T-helper 1 cell (primary cell): ENCODE measurements at regions not wholly inside any gene's neighbourhood (a gene's known extent, or its start where the extent isn't known, plus 50 kb on each side); places are given as distances from the start of the nearest gene placed in this dataset.
A peak's percentile ranks its signal among the peaks of the same experiment; 100 is the strongest.
"Not testable (repeated sequence)": the region's sequence is repeated elsewhere in the genome, so short reads cannot be mapped to it uniquely, and the experiment has no call there.

Experiments
- DNase-seq, 5 donors: peaks; one replicate each; pipeline ENCODE4 v3.0.0-alpha.2; 2012 to 2020

DNA sequence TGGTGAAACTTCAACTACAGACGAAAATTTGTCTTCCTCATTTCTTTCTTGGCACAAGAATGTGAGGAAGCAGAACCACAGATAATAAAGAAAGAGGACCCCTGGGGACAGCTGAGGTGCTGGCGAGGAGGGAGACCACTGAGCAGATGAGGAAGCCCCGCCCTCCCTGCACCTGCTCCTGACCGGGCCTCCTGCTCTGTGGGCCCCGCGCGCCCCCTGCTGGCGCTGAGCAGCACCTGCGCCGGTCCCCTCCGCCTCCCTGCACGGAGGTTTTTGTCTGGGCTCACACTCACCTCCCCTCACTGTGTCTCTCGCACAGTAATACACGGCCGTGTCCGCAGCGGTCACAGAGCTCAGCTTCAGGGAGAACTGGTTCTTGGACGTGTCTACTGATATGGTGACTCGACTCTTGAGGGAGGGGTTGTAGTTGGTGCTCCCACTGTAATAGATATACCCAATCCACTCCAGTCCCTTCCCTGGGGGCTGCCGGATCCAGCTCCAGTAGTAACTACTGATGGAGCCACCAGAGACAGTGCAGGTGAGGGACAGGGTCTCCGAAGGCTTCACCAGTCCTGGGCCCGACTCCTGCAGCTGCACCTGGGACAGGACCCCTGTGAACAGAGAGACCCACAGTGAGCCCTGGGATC lies 1100.7 kb downstream of the TMEM121 start:
- DNase-seq: peak; percentile 29 to 64 (median 58)

DNA sequence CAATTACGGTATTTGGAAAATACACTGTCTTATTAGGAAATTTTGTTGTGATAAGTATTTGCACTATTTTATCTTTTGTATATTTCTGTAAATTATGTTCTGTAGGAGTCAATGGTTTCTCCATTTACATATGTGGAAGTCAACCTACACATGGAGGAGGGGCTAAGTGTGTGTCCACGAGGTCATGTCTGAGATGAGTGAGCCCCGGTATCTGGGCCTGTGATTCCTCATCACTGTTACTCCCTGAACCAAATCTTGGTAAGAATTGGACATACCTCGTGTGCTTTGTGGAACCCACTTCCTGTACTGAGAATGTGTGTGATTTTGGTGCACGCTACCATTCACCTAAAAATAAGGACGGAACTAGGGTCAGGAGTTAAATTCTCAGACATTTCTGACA lies 1105.5 kb downstream of the TMEM121 start:
- DNase-seq: no peak

DNA sequence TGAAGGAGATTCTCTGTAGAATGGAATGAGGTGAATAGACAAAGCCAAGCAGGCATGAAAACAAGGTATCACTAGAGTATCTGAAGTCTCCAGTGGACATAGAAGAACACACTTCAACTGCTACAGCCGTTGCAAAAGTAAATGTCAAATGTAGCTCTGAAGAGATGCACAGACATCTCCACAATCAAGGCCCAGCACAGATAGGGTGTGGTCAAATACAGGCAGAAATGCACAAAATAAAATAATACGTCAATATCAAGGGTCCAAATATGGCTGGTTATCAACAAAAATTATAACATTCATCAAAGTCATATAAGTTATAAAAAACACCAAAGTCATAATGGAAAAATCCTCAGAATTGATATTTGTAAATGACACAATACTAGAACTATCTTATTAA lies 1107.3 kb downstream of the TMEM121 start:
- no peak for DNase-seq

DNA sequence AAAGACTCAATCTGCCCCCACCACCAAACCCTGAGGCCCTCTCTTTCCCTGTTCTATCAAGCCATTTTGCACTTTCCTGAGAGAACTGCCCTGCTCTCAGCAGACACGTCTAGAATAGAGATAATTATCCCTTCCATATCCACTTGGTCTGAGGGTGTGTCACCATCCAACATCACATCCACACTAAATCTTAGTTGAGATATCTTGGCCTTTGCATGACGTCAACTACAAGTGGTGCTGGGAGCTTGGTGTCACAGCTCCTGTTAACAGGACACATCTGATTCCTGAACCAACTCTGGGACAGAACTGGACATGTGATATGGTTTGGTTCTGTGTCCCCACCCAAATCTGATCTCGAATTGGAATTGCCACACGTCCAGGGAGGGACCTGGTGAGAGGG lies 1109.2 kb downstream of the TMEM121 start:
- no peak for DNase-seq

DNA sequence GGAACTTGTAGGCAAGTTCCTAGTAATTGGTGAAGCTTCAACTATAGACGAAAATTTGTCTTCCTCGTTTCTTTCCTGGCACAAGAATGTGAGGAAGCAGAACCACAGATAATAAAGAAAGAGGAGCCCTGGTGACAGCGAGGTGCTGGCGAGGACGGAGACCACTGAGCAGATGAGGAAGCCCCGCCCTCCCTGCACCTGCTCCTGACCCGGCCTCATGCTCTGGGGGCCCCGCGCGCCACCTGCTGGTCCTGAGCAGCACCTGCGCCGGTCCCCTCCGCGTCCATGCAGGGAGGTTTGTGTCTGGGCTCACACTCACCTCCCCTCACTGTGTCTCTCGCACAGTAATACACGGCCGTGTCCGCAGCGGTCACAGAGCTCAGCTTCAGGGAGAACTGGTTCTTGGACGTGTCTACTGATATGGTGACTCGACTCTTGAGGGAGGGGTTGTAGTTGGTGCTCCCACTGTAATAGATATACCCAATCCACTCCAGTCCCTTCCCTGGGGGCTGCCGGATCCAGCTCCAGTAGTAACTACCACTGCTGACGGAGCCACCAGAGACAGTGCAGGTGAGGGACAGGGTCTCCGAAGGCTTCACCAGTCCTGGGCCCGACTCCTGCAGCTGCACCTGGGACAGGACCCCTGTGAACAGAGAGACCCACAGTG lies 1112.5 kb downstream of the TMEM121 start:
- peak in 4 of 5 donors; percentile 16 to 51 (median 36) for DNase-seq

DNA sequence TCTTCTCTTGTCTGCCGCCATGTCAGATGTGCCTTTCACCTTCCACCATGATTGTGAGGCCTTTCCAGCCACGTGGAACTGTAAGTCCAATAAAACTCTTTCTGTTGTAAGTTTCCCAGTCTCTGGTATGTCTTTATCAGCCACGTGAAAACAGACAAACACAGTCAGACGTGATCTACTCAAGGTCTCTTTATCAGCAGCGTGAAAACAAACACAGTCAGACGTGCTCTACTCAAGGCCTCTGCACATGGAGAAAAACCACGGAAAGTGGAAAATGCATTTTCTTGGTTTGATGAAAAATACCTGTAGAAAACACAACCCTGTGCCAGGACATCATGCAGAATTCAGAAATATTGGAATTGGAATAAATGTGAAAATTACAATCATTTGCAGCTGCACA lies 1115.7 kb downstream of the TMEM121 start:
- DNase-seq: no peak

DNA sequence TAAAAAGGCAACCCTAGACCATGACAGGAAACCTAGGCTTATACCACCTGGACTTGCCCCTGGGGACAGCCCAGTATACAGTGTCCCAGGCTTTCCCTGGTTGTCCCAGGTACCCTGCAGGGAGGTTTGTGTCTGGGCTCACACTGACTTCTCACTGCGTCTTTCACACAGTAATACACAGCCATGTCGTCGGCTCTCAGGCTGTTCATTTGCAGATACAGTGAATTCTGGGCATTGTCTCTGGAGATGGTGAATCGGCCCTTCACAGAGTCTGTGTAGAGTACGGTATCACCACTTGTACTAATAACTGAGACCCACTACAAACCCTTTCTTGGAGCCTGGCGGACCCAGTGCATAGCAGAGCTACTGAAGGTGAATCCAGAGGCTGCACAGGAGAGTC lies 1116.6 kb downstream of the TMEM121 start:
- not testable (repeated sequence) for DNase-seq

DNA sequence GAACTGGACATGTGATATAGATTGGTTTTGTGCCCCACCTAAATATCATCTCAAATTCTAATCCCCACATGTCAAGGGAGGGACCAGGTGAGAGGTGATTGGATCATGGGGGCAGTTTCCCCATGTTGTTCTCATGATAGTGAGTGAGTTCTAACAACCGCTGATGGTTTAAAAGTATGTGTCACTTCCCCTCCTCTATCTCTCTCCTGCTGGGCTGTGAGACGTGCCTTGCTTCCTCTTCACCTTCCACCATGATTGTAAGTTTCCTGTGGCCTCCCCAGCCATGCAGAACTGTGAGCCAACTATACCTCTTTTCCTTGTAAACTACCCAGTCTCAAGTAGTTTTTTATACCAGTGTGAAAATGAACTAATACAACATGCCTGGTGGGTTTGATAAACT lies 1122.5 kb downstream of the TMEM121 start:
- DNase-seq: not testable (repeated sequence)

DNA sequence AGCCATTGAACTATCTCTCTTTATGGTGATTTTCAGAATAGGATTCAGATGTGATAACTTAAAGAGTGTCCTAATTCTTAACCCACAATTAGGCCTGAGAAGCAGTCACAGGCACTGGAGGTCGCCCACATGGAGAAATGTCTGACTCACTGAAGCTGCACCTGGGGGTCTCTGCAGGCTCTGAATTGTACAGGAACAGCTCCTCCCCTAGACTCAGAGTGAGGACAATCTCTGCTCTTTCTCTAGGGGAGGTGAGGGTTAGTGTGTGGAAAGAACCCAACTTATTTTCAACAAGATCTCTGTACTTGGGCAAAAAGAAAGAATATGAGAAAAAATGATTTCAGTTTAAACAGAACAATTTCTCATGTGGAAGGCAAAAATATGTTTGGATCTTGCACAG lies 1124.6 kb downstream of the TMEM121 start:
- DNase-seq: no peak

DNA sequence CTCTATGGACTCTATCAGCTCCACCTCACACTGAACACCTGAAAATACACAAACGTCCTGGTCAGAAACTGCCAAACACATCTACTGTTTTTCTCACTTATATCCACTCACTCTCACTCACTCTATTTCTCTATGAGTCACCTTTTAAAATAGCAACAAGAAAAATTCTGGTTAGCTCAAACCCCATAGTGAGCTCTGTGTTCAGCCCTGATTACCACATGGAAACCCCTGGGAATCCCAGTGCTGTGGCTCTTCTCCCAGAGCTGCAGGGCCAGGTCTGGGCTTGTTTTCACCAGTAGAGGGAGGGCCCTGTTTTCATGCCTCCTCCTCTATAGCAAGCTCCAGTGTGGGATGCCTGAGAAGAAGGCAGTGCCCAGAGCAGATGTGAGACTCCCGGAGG lies 1126.1 kb downstream of the TMEM121 start:
- no peak for DNase-seq

DNA sequence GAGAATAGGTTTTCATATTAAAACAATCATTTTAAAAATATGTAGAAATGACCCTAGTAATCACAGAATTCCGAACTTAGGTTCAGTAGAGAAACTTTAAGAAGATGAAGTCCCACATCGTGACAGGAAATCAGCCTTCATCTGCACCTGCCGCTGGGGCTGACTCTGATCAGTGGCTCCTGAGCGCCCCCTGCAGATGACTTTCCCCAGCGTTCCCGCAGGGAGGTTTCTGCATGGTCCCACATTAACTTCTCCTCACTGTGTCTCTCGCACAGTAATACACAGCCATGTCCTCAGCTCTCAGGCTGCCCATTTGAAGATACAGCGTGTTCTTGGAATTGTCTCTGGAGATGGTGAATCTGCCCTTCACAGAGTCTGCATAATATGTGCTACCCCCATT lies 1131.1 kb downstream of the TMEM121 start:
- peak in 4 of 5 donors; percentile 23 to 49 (median 36) for DNase-seq

DNA sequence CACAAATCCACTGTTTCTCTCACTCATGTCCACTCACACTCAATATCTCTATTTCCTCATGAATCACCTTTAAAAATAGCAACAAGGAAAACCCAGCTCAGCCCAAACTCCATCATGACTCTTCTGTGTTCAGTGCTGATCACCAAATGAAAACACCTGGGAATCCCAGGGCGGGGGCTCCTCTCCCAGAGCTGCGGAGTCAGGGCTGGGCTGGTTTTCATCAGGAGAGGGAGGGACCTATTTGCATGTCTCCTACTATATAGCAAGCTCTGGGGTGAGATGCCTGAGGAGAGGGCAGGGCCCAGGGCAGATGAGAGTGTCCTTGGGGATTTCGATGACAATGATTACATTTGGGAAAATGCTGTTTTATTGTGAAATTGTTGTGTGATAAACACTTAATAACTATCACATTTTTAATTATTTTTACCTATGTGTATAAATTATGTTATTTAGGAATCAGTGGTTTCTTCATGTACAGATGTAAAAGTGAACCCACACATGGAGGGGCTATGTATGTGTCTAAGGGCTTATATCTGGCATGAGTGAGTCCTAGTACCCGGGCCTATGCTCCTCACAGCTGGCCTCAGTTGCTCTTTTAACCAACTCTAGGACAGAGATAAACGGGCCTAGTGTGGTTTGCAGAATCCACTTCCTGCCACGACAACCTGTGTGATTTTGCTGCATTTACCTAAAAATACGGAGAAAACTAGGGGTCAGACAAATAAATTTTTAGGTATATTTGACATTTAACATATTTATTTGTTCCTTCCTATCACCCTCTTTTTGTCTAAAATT lies 1131.9 kb downstream of the TMEM121 start:
- not testable (repeated sequence) for DNase-seq

DNA sequence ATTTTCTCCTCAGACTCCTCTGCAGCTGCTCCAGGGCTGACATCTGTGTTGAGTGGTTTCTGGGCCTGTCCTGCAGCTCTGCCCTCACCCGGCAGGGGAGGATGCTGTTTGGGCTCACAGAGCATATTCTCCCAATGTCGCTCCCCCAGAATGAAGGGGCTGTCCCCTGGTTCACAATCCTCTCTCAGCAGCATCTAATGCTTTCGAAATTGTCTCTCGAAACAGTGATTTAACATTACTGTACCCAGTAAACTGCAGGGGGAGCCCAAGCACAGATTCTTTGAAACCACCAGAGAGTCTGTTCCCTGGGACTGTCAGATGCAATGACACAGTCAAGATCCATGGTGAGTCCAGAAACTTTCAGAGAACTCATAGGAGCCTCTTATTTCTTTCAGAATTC lies 1135.2 kb downstream of the TMEM121 start:
- peak in 4 of 5 donors; percentile 14 to 42 (median 30) for DNase-seq

DNA sequence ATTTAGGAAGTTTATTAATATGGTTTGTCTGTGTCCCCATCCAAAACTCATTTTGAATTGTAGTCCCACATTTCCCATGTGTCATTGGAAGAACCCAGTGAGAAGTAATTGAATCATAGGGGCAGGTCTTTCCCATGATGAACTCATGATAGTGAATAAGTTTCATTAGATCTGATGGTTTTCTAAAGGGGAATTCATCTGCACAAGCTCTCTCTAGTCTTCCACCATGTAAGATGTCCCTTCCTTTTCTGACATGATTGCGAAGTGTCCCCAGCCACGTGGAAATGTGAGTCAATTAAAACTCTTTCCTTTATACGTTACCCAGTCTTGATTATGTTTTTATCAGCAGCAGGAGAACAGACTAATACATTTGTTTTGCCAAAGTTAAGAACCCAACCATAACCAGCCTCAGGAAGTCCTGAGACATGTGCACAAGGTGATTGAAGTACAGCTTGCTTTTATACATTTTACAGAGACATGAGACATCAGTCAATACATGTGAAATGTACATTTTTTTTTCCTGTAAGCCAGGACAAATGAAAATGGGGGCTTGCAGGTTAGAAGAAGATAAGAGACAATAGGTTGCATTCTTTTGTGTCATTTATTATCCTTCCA lies 1136.7 kb downstream of the TMEM121 start:
- no peak for DNase-seq

DNA sequence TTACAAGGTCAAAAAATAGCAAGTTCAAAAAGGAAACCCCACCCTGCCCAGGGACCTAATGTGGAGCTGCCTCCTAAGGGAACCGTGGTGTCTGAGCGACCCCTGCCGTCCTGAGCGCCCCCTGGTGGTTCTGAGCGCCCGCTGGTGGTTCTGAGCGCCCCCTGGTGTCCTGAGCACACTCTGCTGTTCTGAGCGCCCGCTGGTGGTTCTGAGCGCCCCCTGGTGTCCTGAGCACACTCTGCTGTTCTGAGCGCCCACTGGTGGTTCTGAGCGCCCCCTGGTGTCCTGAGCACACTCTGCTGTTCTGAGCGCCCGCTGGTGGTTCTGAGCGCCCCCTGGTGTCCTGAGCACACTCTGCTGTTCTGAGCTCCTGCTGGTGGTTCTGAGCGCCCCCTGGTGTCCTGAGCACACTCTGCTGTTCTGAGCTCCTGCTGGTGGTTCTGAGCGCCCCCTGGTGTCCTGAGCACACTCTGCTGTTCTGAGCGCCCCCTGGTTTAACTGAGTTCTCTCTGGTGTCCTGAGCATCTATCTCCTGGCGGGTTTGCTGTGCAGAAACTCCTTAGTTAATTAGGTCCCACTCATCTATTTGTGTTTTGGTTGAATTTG lies 1137.5 kb downstream of the TMEM121 start:
- DNase-seq: peak; percentile 21 to 57 (median 41)

DNA sequence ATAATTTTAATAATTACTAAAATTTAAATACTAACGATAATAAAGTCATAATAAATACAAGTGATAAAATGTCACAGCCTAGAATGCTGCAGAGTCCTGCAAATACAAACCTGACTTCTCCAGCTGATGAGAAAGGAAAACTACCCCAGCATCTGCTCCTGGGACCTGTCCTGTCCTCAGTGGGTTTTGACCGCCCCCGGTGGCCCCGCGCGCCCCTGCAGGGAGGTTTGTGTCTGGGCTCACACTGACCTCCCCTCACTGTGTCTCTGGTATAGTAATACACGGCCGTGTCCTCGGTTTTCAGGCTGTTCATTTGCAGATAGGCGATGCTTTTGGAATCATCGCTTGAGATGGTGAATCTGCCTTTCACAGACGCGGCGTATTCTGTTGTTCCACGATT lies 1139.4 kb downstream of the TMEM121 start:
- peak in 1 of 5 donors; percentile 18 for DNase-seq

DNA sequence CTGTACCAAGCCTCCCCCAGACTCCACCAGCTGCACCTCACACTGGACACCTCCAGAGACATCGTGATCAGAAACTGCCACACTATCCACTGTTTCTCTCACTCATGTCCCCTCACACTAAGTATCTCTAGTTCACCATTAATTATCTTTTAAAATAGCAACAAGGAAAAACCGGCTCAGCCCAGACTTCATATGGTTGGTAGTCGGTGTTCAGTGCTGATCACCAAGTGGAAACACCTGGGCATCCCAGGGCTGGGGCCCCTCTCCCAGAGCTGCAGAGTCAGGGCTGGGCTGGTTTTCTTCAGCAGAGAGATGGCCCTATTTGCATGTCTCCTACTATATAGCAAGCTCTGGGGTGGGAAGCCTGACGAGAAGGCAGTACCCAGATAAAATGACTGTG lies 1140.0 kb downstream of the TMEM121 start:
- DNase-seq: no peak

DNA sequence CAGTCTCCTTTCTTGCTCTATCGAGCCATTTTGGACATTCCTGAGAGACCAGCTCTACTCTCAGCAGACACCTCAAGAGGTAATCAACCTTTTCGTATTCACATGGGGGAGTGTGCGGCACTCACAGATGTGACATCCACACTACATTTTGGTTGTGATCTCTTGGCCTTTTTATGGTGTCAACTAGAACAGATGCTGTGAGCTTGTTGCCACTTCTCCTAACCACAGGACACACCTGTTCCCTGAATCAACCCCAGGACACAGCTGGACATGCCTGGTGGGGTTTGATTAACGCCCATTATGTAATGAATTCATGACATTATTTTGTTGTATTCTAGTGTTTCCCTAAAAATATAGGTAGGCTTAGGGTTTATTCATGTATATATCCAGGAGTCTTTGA lies 1143.6 kb downstream of the TMEM121 start:
- no peak for DNase-seq

DNA sequence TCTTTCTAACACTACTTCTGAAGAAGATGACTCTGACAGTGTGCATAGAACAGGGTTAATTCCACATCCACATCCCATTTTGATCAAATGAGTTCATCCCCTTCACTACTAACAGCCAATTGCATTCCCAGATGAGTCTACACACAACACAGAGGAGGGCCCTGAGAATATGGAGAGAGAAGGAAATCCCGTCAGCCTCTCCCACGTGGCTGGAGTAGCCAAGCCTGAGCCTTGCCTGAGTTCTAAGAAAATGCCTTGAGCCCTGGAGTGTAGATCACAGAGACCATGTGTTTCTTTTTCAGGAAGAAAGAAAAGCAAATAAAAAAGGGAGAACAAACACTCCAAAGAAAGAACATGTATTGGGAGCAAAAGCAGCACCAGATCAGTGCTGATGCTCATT lies 1147.7 kb downstream of the TMEM121 start:
- not testable (repeated sequence) for DNase-seq

DNA sequence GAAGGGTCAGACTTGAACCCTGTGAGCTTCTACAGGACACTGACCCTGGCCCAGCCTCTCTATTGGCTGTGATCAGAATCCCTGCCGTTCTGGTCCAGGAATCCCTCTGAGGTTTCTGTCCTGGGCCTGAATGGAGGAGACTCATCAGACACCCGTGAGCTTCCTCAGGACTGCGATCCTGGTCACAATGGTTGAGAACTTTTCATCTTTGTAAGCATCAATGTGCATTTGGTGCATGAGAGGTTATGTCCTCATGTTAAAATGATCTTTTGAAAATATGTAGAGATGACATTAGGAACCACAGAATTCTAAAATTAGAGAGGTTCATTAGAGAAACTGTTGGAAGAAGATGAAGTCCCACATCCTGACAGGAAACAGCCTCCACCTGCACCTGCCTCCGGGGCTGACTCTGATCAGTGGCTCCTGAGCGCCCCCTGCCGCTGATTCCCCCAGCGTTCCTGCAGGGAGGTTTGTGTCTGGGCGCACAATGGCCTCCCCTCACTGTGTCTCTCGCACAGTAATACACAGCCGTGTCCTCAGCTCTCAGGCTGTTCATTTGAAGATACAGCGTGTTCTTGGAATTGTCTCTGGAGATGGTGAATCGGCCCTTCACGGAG lies 1148.2 kb downstream of the TMEM121 start:
- DNase-seq: peak in 3 of 5 donors; percentile 19 to 28 (median 22)

DNA sequence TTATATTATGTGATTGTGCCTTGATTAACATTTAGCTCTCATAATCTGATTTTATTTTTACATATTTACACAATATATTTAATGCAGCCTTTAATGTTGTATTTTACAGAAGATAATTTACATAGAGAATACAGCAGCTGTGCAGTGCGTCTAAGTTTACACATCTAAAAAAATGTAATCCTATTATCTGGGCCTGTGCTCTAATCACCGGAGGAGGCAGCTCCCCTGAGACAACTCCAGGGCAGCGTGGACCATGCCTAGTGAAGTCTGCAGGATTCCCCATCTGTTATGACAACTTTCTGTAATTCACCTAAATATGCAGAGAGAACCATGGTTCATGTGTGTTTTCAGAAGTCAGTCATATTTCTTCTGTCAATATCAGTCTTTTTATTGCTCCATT lies 1149.3 kb downstream of the TMEM121 start:
- not testable (repeated sequence) for DNase-seq

DNA sequence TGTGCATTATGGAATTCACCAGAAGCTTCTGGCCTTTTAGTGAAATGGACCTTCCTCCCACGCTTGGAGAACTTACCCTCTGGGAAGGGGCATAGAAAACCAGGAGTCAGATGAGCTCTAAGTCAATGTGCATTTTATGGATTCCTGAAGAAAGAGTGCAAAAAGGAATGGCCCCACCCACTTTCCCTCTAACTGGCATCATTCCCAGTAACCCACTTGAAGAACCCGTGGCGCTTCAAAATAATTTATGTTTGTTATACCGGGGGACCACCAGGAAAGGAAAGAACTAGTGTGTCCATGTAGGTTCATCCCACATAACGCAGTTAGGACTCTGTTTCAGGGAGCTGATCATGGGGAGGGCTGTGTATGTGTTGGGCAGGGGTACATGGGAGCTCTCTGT lies 1153.4 kb downstream of the TMEM121 start:
- no peak for DNase-seq
